Kidney (tissue), 13 donors: ENCODE measurements at regions not wholly inside any gene's neighbourhood (a gene's known extent, or its start where the extent isn't known, plus 50 kb on each side); places are given as distances from the start of the nearest gene placed in this dataset.

Experiments
- DNase-seq, 5 donors: peaks; one replicate each; pipeline ENCODE4 v3.0.0-alpha.2; 2013 to 2020
- FAIRE-seq: peaks from 2 replicates; lab custom pipeline; 2012; peaks lifted over from hg19 to GRCh38; lab: Jason Lieb, UNC
- H3K27ac ChIP-seq, 2 donors: one replicate each; pipeline ENCODE4 v1.7.0; 2013; ENCODE audit warnings: low read depth in 2 of 2, low read length in 2 of 2, inconsistent platforms in 1 of 2
- H3K27me3 ChIP-seq: one replicate; pipeline ENCODE4 v1.7.1; 2013; ENCODE audit warnings: low read length, inconsistent platforms; ENCODE audit not compliant: control insufficient read depth, insufficient read depth
- H3K36me3 ChIP-seq, 3 donors: one replicate each; pipeline versions ENCODE4 v1.7.0 to v1.7.1; 2013; ENCODE audit warnings: low read length in 3 of 3, control low read depth in 1 of 3, inconsistent platforms in 1 of 3; ENCODE audit not compliant: insufficient read depth in 3 of 3, control insufficient read depth in 2 of 3
- H3K4me1 ChIP-seq, 3 donors: one replicate each; pipeline versions ENCODE4 v1.7.0 to v1.7.1; 2013; ENCODE audit warnings: low read length in 3 of 3, inconsistent platforms in 1 of 3, low read depth in 1 of 3; ENCODE audit not compliant: control insufficient read depth in 2 of 3, insufficient read depth in 2 of 3
- H3K4me3 ChIP-seq, 3 donors: one replicate each; pipeline versions ENCODE4 v1.7.0 to v1.8.1; 2013; ENCODE audit warnings: low read length in 3 of 3, control low read depth in 1 of 3, inconsistent platforms in 1 of 3
- H3K9ac ChIP-seq, 3 donors: one replicate each; pipeline versions ENCODE4 v1.7.0 to v1.7.1; 2013; ENCODE audit warnings: low read length in 3 of 3, control low read depth in 1 of 3, inconsistent platforms in 1 of 3
- H3K9me3 ChIP-seq, 3 donors: one replicate each; pipeline versions ENCODE4 v1.7.0 to v1.7.1; 2013; ENCODE audit warnings: low read length in 3 of 3, control low read depth in 1 of 3, inconsistent platforms in 1 of 3; ENCODE audit not compliant: control insufficient read depth in 2 of 3, insufficient read depth in 1 of 3
- intact Hi-C: fragments of 100-400 bp; cut with DNase I; formaldehyde crosslinking; loops from one replicate; pipeline ENCODE4 v1.11.1; 2022
- TF ChIP-seq, protein P1 (sequence below): IDR thresholded peaks from 3 replicates; pipeline ENCODE4 v1.5.1; 2012; ENCODE audit warnings: mild to moderate bottlenecking, moderate library complexity, borderline replicate concordance; ENCODE audit not compliant: insufficient read depth; ENCODE audit errors: extremely low read depth
- donor health status: control.
- donor health status: control.
- donor health status: control.
- donor health status: control.
- donor health status: control.
- donor health status: DM: yes; HTN: yes; CAD: no.
- donor health status: Normal renal cell carcinoma (clear cell type).

DNA sequence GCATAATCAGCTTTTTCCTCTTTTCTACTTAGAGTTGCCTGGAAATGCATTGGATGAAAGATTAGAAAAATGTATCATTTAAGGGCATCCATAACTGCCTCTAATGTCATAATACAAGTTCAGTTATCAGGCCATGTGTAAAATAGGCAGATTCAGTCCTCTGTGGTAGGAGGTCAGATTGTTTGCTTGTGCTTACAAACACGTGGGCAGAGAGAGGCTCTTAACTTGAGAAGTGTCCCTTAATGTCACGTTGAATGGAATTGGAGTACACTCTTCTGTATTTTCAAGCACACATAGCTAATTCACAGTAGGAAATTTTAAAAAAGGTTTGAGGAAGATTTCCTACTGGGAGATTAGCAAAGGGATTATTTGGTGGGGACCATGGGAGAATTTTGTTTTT lies 359.8 kb upstream of the MTPN start:
- H3K9me3 ChIP-seq, result no peaks in the 10 kb centered on the region
- H3K9ac ChIP-seq, result no peak overlapping the region
- H3K4me1 ChIP-seq, result no peaks in the 10 kb centered on the region
- FAIRE-seq (no peak), DNase-seq (no peak)
- intact Hi-C loops, result no loop called here
- H3K36me3 ChIP-seq, result no peaks in the 10 kb centered on the region
- H3K4me3 ChIP-seq, result no peak overlapping the region
- TF ChIP-seq, protein P1, sequence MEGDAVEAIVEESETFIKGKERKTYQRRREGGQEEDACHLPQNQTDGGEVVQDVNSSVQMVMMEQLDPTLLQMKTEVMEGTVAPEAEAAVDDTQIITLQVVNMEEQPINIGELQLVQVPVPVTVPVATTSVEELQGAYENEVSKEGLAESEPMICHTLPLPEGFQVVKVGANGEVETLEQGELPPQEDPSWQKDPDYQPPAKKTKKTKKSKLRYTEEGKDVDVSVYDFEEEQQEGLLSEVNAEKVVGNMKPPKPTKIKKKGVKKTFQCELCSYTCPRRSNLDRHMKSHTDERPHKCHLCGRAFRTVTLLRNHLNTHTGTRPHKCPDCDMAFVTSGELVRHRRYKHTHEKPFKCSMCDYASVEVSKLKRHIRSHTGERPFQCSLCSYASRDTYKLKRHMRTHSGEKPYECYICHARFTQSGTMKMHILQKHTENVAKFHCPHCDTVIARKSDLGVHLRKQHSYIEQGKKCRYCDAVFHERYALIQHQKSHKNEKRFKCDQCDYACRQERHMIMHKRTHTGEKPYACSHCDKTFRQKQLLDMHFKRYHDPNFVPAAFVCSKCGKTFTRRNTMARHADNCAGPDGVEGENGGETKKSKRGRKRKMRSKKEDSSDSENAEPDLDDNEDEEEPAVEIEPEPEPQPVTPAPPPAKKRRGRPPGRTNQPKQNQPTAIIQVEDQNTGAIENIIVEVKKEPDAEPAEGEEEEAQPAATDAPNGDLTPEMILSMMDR, result no peak
- H3K27me3 ChIP-seq, result no peaks in the 10 kb centered on the region
- H3K27ac ChIP-seq, result no peak overlapping the region

GRCh38 chr7:136333636-136334035 lies 356.5 kb upstream of the MTPN start:
- no peaks in the 10 kb centered on the region for H3K36me3 ChIP-seq
- no peak for FAIRE-seq
- peak in 2 of 5 donors; percentile 6 to 9 for DNase-seq
- H3K27me3 ChIP-seq, result no peaks in the 10 kb centered on the region
- H3K9ac ChIP-seq, result no peak overlapping the region
- H3K9me3 ChIP-seq, result no peaks in the 10 kb centered on the region
- TF ChIP-seq, protein P1, result no peak
- H3K4me3 ChIP-seq, result no peak overlapping the region
- intact Hi-C loops, result no loop called here
- no peaks in the 10 kb centered on the region for H3K4me1 ChIP-seq
- H3K27ac ChIP-seq, result no peak overlapping the region

- Histone ChIP-seq H3K4me3 (no peak overlapping the region), H3K27ac (no peak overlapping the region), H3K4me1 (no peaks in the 10 kb centered on the region), H3K27me3 (no peaks in the 10 kb centered on the region), H3K36me3 (no peaks in the 10 kb centered on the region), H3K9ac (no peak overlapping the region), H3K9me3 (no peaks in the 10 kb centered on the region)
- TF ChIP-seq, protein P1, result no peak
- FAIRE-seq, result no peak
- intact Hi-C loops, result no loop called here
- DNase-seq, result no peak
These were observed 349.0 kb upstream of the MTPN start for GRCh38 chr7:136326045-136326609.

DNA sequence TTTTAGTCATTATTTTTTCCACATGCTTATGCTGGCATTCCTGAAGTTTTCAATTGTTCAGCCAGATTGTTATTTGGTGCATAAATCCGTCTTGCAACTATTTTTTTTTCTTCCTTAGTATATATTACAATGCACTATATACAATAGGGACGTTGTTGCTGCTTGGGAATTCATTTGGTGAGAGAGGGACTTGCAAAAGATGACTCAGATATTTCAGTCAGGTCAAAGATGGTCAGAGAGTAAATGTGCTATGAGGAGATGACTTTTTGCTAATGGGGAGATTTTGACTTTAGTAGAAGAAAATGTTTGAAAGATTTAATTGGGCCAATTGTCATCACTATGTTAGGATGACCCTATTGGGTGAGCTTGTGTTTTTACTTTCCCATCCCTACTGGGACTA lies 348.4 kb upstream of the MTPN start:
- H3K4me3 ChIP-seq, result no peak overlapping the region
- H3K27me3 ChIP-seq, result no peaks in the 10 kb centered on the region
- intact Hi-C loops, result no loop called here
- no peak overlapping the region for H3K27ac ChIP-seq
- H3K4me1 ChIP-seq, result no peaks in the 10 kb centered on the region
- TF ChIP-seq, protein P1, result no peak
- no peaks in the 10 kb centered on the region for H3K36me3 ChIP-seq
- H3K9ac ChIP-seq, result no peak overlapping the region
- DNase-seq, result no peak
- FAIRE-seq, result no peak
- no peaks in the 10 kb centered on the region for H3K9me3 ChIP-seq
